ENCODE measurements at regions not wholly inside any gene's neighbourhood (a gene's known extent, or its start where the extent isn't known, plus 50 kb on each side); places are given as distances from the start of the nearest gene placed in this dataset.
"Not testable (repeated sequence)": the region's sequence is repeated elsewhere in the genome, so short reads cannot be mapped to it uniquely, and the experiment has no call there.

DNA sequence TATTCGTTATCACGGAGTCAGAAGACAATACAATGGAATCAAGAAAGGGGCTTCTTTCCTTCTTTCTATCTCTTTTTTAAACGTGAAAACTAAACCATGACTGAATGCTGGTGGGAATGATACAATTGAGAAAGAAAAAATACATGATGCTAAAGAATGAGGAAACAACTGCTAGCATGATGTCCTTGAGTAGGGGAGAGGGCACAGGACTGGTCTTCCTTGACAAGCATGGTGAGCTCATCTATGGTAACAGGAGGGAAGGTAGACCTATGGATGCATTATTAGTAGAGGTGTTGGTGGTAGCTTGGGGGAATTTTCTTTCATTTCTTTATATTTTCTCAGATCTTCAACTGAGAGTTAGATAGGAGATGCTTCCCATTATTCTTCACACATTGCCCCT, 88.9 kb upstream of the COL1A2 start:
- TF ChIP-seq, protein P1, sequence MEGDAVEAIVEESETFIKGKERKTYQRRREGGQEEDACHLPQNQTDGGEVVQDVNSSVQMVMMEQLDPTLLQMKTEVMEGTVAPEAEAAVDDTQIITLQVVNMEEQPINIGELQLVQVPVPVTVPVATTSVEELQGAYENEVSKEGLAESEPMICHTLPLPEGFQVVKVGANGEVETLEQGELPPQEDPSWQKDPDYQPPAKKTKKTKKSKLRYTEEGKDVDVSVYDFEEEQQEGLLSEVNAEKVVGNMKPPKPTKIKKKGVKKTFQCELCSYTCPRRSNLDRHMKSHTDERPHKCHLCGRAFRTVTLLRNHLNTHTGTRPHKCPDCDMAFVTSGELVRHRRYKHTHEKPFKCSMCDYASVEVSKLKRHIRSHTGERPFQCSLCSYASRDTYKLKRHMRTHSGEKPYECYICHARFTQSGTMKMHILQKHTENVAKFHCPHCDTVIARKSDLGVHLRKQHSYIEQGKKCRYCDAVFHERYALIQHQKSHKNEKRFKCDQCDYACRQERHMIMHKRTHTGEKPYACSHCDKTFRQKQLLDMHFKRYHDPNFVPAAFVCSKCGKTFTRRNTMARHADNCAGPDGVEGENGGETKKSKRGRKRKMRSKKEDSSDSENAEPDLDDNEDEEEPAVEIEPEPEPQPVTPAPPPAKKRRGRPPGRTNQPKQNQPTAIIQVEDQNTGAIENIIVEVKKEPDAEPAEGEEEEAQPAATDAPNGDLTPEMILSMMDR (IDR thresholded peaks at IDR 0.05; ENCODE audit: insufficient read depth, low read depth, low read length, missing control alignments), result no peak
- no peak overlapping the region for H3K4me3 ChIP-seq (ENCODE audit: low read length)
- DNase-seq (ENCODE audit: low read depth), result no peak

DNA sequence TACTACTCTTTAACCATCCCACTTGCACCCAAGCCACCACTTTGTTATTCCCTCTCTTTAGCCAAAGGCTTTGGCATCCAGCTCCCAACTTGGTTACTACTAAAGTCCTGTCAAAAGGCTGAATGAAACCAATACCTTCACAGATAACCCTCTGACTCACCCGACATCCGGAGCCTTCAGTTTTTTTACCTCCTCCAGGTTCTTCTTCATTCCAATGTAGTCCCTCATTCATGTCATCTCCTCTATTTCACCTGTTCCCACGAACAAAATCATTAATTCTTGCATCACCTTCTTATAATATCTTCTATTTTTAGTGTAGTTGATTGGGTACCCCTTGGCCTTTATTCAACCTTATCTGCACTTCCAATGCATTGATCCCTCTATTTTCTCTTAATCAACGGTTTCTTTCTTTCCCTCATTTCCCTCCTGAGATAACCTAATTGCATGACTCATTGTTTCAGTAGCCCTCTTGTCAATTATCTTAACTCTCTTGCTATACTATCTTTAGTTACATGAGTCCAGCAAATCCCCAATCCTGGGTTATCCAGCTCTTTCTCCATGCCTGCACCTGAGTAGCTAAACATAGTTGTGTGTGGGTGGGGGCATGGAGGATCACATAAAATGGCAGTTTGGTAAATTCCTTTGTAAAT, 87.2 kb upstream of the COL1A2 start:
- TF ChIP-seq, protein P1 (IDR thresholded peaks at IDR 0.05; ENCODE audit: insufficient read depth, low read depth, low read length, missing control alignments), result no peak
- no peak overlapping the region for H3K4me3 ChIP-seq (ENCODE audit: low read length)
- DNase-seq (ENCODE audit: low read depth), result peak; percentile 55

DNA sequence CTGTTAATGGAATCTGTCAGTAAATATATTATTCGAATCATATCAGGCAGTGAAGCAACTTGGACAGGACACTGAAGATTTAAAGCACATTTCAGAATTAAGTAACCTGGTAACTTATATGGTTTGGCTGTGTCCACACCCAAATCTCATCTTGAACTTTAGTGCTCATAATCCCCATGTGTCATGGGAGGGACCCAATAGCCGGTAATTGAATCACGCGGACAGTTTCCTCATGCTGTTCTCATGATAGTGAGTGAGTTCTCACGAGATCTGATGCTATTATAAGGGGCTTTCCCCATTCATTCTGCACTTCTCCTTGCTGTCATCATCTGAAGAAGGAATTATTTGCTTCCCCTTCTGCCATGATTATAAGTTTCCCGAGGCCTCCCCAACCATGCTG, 83.2 kb upstream of the COL1A2 start:
- TF ChIP-seq, protein P1 (IDR thresholded peaks at IDR 0.05; ENCODE audit: insufficient read depth, low read depth, low read length, missing control alignments), result no peak
- no peak overlapping the region for H3K4me3 ChIP-seq (ENCODE audit: low read length)
- no peak for DNase-seq (ENCODE audit: low read depth)

DNA sequence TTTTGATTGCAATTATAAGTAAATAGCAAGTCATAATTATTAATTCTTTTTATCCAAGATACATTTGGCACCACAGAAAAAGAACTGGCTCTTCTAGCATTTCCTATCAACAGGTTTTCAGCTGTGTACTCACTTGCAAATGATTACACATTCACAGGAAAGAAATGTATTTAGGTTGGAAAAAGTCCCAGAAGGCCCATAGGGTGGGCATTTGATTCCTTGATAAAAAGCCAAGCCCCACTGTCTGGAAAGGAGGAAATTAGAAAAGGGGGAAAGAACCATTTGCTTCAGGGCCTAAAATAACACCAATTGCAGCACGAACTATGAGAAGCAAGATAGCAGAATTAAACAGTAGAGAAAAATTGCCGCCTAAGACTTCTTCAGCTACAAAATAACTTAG, 80.8 kb upstream of the COL1A2 start:
- no peak for DNase-seq (ENCODE audit: low read depth)
- TF ChIP-seq, protein P1 (IDR thresholded peaks at IDR 0.05; ENCODE audit: insufficient read depth, low read depth, low read length, missing control alignments), result no peak
- H3K4me3 ChIP-seq (ENCODE audit: low read length), result no peak overlapping the region

DNA sequence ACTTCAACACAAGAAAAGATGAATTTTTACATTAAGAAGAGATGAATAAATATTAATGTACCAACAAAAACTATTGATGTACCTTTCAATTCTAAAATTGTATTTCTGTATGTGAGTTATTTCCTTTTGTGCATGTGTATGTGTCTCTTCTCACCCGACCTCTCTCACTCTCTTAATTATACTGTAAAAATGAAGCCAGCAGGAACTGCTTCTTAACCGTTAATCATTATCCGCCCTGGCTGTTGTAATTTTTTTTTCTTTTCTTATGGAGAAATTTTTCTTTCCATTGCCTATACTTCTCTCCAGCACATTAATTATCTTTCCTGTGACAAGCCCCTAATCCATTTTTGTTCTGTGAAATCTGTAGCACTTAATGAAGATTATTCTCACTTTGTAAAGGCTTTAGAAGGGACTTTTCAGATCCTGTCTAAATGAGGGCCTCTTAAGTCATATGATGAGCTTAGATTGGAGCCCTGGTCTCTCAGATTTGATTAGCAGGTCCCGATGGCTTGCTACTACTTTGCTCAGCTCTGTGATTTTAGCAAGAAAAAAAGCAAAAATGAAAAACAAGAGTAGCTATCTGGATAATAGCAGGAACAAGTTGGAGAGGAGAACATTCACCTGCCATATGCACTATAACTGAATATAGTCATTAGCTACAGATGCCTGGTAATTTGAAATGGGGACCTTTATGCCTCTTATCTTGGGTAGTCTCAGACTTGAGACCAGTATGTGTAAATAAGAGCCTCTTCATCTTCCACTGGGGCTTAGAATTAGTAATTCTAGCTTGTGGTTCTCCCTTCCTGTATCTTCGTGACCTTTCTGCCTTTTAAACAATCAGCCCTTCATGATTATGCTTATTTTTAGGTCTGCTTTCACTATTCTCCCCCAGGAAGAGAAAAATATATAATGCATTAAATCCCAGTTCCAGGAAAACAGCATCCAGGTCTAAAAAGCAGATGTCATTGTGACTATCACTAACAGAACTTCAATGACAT, 80.0 kb upstream of the COL1A2 start:
- TF ChIP-seq, protein P1 (IDR thresholded peaks at IDR 0.05; ENCODE audit: insufficient read depth, low read depth, low read length, missing control alignments), result no peak
- no peak overlapping the region for H3K4me3 ChIP-seq (ENCODE audit: low read length)
- DNase-seq (ENCODE audit: low read depth), result no peak

DNA sequence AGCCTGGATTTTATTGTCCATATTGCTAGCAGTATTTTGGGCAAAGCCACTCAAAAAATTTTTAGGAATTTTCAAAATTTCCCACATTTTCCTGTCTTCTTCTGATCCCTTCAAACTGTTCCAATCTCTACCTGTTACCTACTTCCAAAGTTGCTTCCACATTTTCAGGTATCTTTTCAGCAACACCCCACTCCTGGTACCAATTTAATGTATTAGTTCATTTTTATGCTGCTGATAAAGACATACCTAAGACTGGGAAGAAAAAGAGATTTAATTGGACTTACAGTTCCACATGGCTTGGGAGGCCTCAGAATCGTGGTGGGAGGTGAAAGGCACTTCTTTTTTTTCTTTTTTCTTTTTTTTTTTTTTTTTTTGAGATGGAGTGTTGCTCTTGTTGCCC, 73.6 kb upstream of the COL1A2 start:
- H3K4me3 ChIP-seq (ENCODE audit: low read length), result not testable (repeated sequence)

DNA sequence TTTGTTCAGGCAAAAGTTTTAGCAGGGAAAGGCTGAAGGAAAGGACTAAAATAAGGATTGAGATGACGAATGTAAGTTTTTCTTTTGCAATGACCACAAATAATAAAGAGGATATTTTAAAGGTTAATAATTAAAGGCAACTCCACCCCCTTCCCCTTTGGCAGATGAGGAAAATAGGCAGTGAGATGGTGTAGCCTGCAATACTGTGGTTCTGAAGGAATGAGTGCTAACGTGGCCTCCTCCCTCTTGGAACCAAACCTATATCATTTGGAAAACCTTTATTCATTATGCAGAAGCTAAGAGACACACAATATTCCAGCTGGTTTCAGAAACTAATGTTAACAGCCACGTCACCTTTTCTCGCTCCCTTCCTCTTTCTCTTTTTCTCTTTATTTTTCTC, 70.9 kb upstream of the COL1A2 start:
- TF ChIP-seq, protein P1 (IDR thresholded peaks at IDR 0.05; ENCODE audit: insufficient read depth, low read depth, low read length, missing control alignments), result no peak
- DNase-seq (ENCODE audit: low read depth), result no peak
- H3K4me3 ChIP-seq (ENCODE audit: low read length), result no peak overlapping the region

More for the DNA sequence above, 73.6 kb upstream of the COL1A2 start:
- not testable (repeated sequence) for DNase-seq (ENCODE audit: low read depth)
